ENCODE measurements at regions not wholly inside any gene's neighbourhood (a gene's known extent, or its start where the extent isn't known, plus 50 kb on each side); places are given as distances from the start of the nearest gene placed in this dataset.

- TF ChIP-seq CTCF (IDR thresholded peaks at IDR 0.05; ENCODE audit: insufficient read depth, low read length) (no peak), POLR2AphosphoS5 (IDR thresholded peaks at IDR 0.05; ENCODE audit: low read depth) (no peak)
These were observed 233.1 kb upstream of the DKK2 start for GRCh38 chr4:107269175-107269574.
